ENCODE measurements at regions not wholly inside any gene's neighbourhood (a gene's known extent, or its start where the extent isn't known, plus 50 kb on each side); places are given as distances from the start of the nearest gene placed in this dataset.

DNA sequence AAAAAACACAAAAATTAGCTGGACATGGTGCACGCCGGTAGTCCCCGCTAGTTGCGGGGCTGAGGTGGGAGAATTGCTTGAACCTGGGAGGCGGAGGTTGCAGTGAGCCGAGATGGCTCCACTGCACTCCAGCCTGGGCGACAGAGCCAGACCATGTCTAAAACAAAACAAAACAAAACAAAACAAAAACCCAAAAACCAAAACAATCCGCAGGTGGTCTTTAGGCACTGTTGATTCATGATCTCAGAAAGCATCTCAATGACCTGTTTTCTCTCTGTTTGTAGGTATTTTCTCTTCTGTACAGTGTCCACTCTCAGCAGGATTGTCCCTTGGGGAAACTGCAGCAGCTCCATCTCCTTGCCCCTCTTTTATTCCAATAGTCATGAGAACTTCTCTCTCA lies 74.9 kb upstream of the ADGRL2 start:
- TF ChIP-seq, protein P1, sequence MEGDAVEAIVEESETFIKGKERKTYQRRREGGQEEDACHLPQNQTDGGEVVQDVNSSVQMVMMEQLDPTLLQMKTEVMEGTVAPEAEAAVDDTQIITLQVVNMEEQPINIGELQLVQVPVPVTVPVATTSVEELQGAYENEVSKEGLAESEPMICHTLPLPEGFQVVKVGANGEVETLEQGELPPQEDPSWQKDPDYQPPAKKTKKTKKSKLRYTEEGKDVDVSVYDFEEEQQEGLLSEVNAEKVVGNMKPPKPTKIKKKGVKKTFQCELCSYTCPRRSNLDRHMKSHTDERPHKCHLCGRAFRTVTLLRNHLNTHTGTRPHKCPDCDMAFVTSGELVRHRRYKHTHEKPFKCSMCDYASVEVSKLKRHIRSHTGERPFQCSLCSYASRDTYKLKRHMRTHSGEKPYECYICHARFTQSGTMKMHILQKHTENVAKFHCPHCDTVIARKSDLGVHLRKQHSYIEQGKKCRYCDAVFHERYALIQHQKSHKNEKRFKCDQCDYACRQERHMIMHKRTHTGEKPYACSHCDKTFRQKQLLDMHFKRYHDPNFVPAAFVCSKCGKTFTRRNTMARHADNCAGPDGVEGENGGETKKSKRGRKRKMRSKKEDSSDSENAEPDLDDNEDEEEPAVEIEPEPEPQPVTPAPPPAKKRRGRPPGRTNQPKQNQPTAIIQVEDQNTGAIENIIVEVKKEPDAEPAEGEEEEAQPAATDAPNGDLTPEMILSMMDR (IDR thresholded peaks at IDR 0.05), result no peak
- no peak for TF ChIP-seq POLR2A (IDR thresholded peaks at IDR 0.05)

Data from adrenal gland (tissue), 5 donors.